Mesothelial cell of epicardium (in vitro differentiated cells): ENCODE measurements at regions not wholly inside any gene's neighbourhood (a gene's known extent, or its start where the extent isn't known, plus 50 kb on each side); places are given as distances from the start of the nearest gene placed in this dataset.

ENCODE experiments used
- DNase-seq, 2 experiments: peaks; one replicate each; pipeline ENCODE4 v3.0.0; 2021; ENCODE audit warnings: low spot score in 2 of 2; ENCODE audit not compliant: unreplicated experiment in 2 of 2
- H3K27ac Mint-ChIP-seq: 2 replicates; pipeline ENCODE4 v1.8.0; 2021; ENCODE audit warnings: mixed read lengths
- H3K27me3 Mint-ChIP-seq: 2 replicates; pipeline ENCODE4 v1.8.0; 2021; ENCODE audit warnings: low read depth, mixed read lengths
- H3K36me3 Mint-ChIP-seq: 2 replicates; pipeline ENCODE4 v1.8.0; 2021; ENCODE audit warnings: mixed read lengths
- H3K4me1 Mint-ChIP-seq: 2 replicates; pipeline ENCODE4 v1.8.0; 2021; ENCODE audit warnings: mixed read lengths
- H3K4me3 Mint-ChIP-seq: 2 replicates; pipeline ENCODE4 v1.8.0; 2021; ENCODE audit warnings: mild to moderate bottlenecking, moderate library complexity, mixed read lengths
- H3K9me3 Mint-ChIP-seq: 2 replicates; pipeline ENCODE4 v1.8.0; 2021; ENCODE audit warnings: mixed read lengths
- CTCF ChIP-seq: fragments of 200-600 bp; sonication (generic); IDR thresholded peaks from one replicate; pipeline ENCODE4 v1.5.0; 2021; ENCODE audit warnings: antibody characterized with exemption; ENCODE audit not compliant: unreplicated experiment

GRCh38 chr9:95732802-95733688 lies 142.4 kb upstream of the ERCC6L2 start:
- no peak for TF ChIP-seq CTCF
- Mint-ChIP-seq H3K4me3 (no peak overlapping the region), H3K27me3 (no peaks in the 10 kb centered on the region), H3K36me3 (no peaks in the 10 kb centered on the region), H3K27ac (no peak overlapping the region), H3K4me1 (peaks cover 22% of the 10 kb centered on the region), H3K9me3 (no peaks in the 10 kb centered on the region)
- DNase-seq, result no peak

- Mint-ChIP-seq H3K9me3 (no peaks in the 10 kb centered on the region), H3K4me1 (peaks cover 22% of the 10 kb centered on the region), H3K4me3 (no peak overlapping the region), H3K27me3 (no peaks in the 10 kb centered on the region), H3K36me3 (no peaks in the 10 kb centered on the region), H3K27ac (no peak overlapping the region)
- no peak for TF ChIP-seq CTCF
- DNase-seq, result no peak
Observed at GRCh38 chr9:95731876-95732275, 143.6 kb upstream of the ERCC6L2 start.

GRCh38 chr9:95729669-95730368 lies 145.7 kb upstream of the ERCC6L2 start:
- H3K4me1 Mint-ChIP-seq, result peaks cover 16% of the 10 kb centered on the region
- TF ChIP-seq CTCF, result no peak
- H3K27ac Mint-ChIP-seq, result no peak overlapping the region
- no peaks in the 10 kb centered on the region for H3K36me3 Mint-ChIP-seq
- no peaks in the 10 kb centered on the region for H3K9me3 Mint-ChIP-seq
- no peak overlapping the region for H3K4me3 Mint-ChIP-seq
- H3K27me3 Mint-ChIP-seq, result no peaks in the 10 kb centered on the region
- DNase-seq, result no peak

GRCh38 chr9:95729046-95729445 lies 146.4 kb upstream of the ERCC6L2 start:
- Mint-ChIP-seq H3K36me3 (no peaks in the 10 kb centered on the region), H3K27ac (no peak overlapping the region), H3K9me3 (no peaks in the 10 kb centered on the region)

GRCh38 chr9:95727947-95728520 lies 147.5 kb upstream of the ERCC6L2 start:
- DNase-seq, result no peak
- H3K27me3 Mint-ChIP-seq, result no peaks in the 10 kb centered on the region
- H3K27ac Mint-ChIP-seq, result no peak overlapping the region
- H3K4me1 Mint-ChIP-seq, result peaks cover 20% of the 10 kb centered on the region
- no peaks in the 10 kb centered on the region for H3K36me3 Mint-ChIP-seq
- no peak for TF ChIP-seq CTCF
- H3K9me3 Mint-ChIP-seq, result no peaks in the 10 kb centered on the region
- no peak overlapping the region for H3K4me3 Mint-ChIP-seq

More at GRCh38 chr9:95729046-95729445, 146.4 kb upstream of the ERCC6L2 start:
- TF ChIP-seq CTCF, result no peak
- Mint-ChIP-seq H3K4me1 (peaks cover 23% of the 10 kb centered on the region), H3K27me3 (no peaks in the 10 kb centered on the region), H3K4me3 (no peak overlapping the region)
- DNase-seq, result no peak
